Heart left ventricle (tissue), 13 donors: ENCODE measurements at regions not wholly inside any gene's neighbourhood (a gene's known extent, or its start where the extent isn't known, plus 50 kb on each side); places are given as distances from the start of the nearest gene placed in this dataset.

Source experiments
- CTCF ChIP-seq, 12 donors: fragments of 200-600 bp; sonication (generic) in 4 of 12; IDR thresholded peaks; one replicate each; pipeline versions ENCODE4 v1.5.0 to v1.8.0; 2018 to 2022; ENCODE audit warnings: antibody characterized with exemption in 12 of 12, mild to moderate bottlenecking in 5 of 12
- POLR2A ChIP-seq, 2 donors: fragments of 450-650 bp; IDR thresholded peaks; one replicate each; pipeline ENCODE4 v1.6.1; 2017; ENCODE audit warnings: antibody characterized with exemption in 2 of 2, mild to moderate bottlenecking in 2 of 2, moderate library complexity in 2 of 2
- donor health status: ischemic (EF 13 %, LVEDD 7.1; RV severe dilation, severe dysfunction).
- donor health status: DM: no; HTN: yes; CAD: no.
- donor health status: DM: no; HTN: no; CAD: no.
- donor health status: ischemic (EF 25% LVEDD 6.9; RV normal size, moderate dysfunction).
- donor health status: ischemic (EF 25% LVEDD 5.7; RV mildly dilated, moderate dysfunction).
- donor health status: ischemic (EF 35%, LVEDD 5.7; RV mildly dilated, moderate dysfunction).
- donor health status: nonischemic (EF 11% LVEDD 7.7; RV severe dilation, severe dysfunction).
- donor health status: DM: yes; HTN: yes; CAD: no.
- donor health status: PGD.
- donor health status: ischemic (EF 29% LVEDD 5.4; RV normal size, mild dysfunction).
- donor health status: nonischemic (EF 23%, LVEDD 6.1; RV moderate dilation, normal function).

GRCh38 chr2:15852811-15853210 is 87.5 kb upstream of the MYCN start:
- TF ChIP-seq CTCF (IDR thresholded peaks at IDR 0.05) (no peak), POLR2A (IDR thresholded peaks at IDR 0.05) (no peak)
